ENCODE measurements at regions not wholly inside any gene's neighbourhood (a gene's known extent, or its start where the extent isn't known, plus 50 kb on each side); places are given as distances from the start of the nearest gene placed in this dataset.

DNA sequence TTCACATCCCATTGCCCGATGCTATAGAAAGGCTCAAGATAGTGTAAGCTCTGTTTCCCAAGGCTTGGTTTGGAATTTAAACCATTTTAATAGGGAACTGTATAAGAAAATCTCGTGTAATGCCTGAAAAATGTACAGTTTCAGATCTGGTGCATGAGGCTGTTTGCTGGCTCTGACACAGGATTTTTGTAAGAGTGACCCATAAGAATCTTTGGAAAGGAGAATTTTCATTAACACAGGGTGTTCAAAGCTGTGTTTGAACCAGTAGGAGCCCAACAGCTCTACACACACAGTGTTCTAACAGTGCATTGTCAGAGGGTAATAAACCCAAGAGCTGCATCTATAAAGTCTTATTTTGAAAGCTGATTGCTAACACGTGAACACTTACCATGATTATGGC, 293.5 kb downstream of the PRL start:
- TF ChIP-seq, protein P1, sequence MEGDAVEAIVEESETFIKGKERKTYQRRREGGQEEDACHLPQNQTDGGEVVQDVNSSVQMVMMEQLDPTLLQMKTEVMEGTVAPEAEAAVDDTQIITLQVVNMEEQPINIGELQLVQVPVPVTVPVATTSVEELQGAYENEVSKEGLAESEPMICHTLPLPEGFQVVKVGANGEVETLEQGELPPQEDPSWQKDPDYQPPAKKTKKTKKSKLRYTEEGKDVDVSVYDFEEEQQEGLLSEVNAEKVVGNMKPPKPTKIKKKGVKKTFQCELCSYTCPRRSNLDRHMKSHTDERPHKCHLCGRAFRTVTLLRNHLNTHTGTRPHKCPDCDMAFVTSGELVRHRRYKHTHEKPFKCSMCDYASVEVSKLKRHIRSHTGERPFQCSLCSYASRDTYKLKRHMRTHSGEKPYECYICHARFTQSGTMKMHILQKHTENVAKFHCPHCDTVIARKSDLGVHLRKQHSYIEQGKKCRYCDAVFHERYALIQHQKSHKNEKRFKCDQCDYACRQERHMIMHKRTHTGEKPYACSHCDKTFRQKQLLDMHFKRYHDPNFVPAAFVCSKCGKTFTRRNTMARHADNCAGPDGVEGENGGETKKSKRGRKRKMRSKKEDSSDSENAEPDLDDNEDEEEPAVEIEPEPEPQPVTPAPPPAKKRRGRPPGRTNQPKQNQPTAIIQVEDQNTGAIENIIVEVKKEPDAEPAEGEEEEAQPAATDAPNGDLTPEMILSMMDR (IDR thresholded peaks at IDR 0.05): no peak
- no peak for TF ChIP-seq POLR2A (IDR thresholded peaks at IDR 0.05)
